ENCODE measurements at regions not wholly inside any gene's neighbourhood (a gene's known extent, or its start where the extent isn't known, plus 50 kb on each side); places are given as distances from the start of the nearest gene placed in this dataset.

DNA sequence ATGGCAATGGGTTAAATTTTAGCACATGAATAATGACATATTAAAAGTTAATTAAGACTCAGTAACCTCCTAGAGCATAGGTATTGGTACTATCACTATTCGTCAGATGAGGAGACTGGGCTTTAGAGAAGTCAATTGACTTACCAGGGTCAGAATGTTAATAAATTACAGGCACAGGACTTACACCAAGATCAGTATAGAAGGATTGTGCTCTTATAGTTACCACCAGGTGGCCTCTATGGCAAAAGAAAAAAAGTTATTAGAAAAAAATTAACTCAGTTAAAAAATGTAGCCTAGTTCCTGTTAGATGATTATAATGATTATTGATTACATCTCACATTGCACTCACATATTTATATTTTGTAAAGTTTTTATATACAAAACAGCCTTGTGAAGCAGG is 1163.7 kb downstream of the FAM181B start:
- TF ChIP-seq, protein P1, sequence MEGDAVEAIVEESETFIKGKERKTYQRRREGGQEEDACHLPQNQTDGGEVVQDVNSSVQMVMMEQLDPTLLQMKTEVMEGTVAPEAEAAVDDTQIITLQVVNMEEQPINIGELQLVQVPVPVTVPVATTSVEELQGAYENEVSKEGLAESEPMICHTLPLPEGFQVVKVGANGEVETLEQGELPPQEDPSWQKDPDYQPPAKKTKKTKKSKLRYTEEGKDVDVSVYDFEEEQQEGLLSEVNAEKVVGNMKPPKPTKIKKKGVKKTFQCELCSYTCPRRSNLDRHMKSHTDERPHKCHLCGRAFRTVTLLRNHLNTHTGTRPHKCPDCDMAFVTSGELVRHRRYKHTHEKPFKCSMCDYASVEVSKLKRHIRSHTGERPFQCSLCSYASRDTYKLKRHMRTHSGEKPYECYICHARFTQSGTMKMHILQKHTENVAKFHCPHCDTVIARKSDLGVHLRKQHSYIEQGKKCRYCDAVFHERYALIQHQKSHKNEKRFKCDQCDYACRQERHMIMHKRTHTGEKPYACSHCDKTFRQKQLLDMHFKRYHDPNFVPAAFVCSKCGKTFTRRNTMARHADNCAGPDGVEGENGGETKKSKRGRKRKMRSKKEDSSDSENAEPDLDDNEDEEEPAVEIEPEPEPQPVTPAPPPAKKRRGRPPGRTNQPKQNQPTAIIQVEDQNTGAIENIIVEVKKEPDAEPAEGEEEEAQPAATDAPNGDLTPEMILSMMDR (IDR thresholded peaks at IDR 0.05): peak; percentile 13
- TF ChIP-seq EZH2 (IDR thresholded peaks at IDR 0.05): no peak
- TF ChIP-seq EZH2phosphoT487 (IDR thresholded peaks at IDR 0.05): no peak

Measured in neural progenitor cell (in vitro differentiated cells).